ENCODE measurements at regions not wholly inside any gene's neighbourhood (a gene's known extent, or its start where the extent isn't known, plus 50 kb on each side); places are given as distances from the start of the nearest gene placed in this dataset.

DNA sequence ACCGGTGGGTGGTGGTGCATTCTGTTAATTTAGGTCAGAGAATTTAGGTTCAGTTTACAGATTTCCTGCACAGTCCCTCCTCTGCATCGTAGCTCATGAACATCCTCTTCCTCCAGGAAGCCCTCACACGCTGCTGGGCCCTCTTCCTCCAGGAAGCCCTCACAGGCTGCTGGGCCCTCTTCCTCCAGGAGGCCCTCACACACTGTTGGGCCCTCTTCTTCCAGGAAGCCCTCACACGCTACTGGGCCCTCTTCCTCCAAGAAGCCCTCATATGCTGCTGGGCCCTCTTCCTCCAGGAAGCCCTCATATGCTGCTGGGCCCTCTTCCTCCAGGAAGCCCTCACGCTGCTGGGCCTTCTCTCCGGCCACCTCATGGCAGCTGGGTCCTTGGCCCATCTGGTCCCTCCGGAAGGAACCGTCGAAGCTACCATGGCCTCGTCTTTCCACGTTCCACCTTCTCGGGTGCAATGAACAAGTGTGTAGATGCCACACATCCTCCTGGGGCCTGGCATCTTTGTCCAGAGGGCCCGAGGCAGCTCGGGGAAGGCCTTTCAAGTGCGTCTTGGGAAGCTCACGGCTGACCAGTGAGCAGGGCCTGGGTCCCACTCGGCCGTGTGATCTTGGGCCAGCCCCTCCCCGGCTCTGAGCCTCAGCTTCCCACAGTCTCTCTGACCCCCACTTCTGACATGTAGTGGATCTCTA is 58.9 kb upstream of the PPARA start:
- no peak for DNase-seq

DNA sequence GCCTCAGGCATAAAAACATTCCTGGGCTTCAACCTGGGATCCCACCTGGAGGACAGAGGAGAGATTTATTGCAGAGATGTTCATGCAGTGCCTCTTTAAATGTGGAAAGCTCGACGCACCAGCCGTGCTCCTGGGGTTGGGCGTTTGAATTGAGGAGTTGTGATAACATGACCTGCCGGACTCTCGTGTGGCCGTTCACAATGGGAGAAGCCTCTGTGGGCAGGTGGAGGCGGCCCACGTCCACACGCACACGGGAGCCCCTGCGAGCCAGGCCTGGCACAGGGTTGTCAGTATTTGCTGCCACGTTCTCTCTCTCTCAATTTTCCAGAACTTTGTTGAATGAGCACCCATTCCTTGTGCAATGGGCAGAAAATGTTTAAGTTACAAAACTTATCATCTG is 58.3 kb upstream of the PPARA start:
- no peak for DNase-seq

DNA sequence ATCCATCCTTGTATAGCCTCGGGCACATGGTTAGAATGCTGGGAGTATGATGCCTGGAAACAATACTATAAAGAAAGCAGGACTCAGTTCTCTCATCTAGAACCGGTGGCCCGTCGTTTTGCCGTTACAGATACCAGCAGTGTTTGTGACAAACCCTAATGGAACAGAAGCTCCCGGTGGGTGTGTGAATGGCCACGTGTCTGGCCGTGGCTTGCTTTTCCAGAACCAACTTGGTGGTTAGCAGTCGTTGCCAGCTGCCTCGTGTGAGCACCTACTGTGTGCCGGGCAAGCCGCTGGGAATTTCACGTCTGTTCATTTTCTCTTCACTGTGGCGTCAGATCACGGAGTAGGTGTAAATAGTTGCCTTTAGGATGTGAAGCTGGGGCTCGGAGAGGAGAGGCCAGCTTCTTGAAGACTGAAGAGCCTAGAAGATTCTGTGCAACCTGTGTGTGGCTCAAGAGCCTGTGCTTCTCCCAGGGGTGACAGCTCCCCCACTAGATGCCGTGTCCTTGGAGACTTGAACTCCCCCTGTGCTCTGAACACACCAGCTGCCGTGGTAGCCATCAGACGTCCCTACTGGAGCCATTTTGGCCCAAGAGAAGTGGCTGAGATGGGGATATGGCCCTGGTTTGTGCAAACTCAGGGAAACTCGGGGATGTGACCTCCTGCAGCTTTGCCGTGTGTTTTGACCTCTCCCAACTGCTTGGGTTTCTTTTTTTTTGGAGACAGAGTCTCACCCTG is 57.5 kb upstream of the PPARA start:
- DNase-seq: no peak

DNA sequence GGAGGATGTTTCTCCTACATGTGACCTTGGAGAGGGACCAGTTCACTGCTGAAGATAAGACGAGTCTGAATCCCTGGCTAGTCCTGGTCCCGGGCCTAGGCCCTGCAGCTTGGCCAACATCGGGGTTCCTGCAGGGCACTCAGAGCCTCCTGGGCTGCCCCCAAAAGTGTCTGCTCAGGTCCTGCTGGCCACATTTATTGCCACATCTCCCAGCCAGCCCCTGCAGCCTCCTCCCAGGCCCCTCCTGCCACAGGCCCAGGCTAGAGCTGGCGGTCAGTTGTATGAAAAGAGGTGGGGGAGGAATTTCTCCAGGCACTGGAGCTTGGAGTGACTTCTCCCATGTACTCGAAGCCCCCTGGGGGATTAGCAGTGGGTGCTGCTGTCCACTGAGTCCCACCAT is 56.5 kb upstream of the PPARA start:
- DNase-seq: no peak

DNA sequence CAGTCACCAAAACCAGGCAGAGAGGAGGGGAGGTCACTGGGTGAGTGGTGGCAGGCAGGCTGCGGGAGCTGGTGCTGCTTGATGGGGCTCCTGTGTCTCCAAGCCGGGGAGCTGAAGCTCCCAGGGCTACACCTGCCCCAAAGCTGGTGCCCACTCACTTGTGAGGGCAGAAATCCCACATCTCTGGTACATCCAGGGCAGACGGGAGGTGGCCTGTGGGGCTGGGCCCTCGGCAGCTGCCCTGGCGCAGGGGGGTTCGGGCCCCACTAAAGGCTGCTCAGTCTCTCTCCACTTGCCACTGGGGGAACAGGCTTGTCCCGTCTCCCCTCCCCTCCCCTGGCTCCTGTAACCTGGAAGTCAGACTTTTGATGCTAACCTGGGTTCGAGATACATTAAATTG is 55.6 kb upstream of the PPARA start:
- DNase-seq: no peak

DNA sequence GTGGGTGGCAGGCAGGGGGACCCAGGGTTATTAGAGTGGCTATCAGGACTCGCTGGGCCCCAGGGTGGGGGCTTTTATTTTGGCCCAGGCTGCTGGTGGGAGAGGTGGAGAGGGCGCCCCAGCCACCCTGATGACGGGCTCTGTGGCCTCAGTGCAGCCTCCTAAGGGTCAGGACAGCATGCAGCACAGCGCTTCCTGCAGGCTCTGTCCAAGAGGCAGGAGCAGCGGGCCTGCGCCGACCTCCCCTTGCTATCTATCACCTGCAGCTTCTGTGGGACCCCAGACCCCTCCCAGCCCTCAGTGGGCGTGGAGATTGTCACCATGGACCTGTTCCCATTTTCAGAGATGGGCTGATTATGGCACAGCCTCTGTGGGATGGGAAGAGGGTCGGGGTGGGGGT is 54.3 kb upstream of the PPARA start:
- DNase-seq: no peak

DNA sequence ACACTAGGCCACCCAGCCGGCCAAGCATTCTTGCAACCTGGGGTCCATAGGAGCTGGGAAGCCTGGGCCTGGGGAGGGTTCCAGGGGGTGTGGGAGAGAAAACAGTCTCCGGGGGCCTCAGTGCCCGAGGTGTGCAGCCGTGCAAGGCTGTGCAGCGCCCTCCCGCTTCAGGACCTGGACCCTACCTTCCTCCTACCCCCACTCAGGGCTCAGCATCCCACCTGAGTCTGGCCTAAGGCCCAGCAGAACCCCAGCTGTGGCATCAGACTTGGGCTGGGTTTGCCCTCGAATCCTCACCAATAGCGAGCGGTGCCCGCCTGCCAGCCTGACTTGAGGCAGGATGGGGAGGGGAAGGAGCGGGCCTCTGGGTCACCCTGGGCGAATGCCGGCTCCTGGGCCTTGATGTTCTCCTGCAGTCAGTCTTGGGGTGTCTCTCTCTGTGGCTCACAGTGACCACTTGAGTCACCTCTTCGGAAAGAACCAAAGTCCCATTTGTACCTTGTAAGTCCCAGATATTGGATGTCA is 53.6 kb upstream of the PPARA start:
- DNase-seq: no peak

DNA sequence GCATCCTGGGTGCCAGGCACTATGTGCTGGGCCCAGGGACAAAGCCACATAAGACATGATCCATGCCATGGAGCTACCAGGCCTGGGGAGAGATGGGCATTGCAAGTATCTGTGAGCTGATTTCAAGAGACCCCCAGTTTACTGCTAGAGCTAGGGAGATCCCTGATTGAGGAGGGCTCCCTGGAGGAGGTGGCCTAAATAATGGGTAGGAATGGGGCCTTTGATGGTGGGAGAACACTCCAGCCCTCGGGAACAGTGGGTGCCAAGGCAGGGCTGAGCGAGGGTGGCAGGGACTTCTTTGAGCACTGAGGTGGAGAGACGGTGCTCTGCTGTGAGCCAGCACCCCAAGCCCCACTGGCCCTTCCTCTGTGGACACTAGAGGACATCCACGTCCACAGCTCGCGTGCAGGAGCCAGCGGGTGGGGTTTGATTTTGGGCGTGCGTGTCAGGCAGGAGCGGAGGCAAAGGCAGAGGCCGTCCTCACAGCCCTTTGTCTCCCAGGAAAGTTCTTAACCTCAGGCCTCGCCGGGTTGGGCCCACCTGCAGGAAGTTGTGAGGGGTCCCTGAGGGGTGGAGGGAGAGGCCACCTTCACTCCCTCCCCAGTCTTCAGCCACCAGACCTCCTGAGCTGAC is 52.9 kb upstream of the PPARA start:
- no peak for DNase-seq

DNA sequence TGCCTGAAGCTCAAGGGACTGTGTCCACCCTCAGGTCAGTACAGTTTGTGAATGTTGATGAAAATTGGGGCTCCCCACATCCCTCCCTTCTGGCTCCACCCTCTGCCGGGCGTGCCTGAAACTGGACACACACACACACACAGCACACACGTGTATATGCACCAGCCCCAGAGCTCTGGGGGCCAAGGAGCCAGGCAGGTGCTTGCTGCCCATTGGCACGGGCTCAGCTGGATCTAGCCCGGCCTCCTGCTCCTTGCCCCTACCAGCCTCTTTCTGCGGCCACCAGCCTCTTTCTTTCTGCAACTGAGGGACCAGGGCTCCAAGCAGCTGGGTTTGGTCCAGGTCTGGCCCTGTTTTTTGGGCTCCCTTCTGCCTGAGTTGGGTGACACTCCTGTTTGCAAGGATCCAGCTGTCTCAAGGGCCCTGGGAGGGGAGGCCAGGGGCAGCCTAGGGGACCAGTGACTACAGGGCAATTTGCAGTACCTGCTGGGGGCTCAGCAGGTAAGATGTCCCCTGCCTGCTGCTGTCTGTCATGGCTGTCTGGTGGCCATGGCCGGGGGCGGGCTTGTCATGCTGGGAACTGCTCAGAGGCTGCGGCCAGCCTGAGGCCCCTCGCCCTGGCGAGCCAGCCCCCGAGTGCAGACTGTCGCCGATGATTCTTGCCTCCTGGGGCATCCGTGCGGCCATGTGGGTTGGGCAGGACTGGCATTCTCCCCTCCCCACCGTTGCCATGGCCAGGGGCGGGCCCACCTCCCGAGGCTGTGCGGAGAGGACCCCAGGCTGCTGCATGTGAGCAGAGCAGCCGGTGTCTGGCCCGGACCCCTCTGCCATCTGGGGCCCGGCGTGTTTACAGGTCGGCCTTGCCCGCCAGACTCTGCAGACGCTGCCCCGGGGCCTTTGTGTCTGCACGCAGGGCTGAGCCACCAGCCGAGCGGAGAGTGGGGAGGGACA is 51.5 kb upstream of the PPARA start:
- no peak for DNase-seq

DNA sequence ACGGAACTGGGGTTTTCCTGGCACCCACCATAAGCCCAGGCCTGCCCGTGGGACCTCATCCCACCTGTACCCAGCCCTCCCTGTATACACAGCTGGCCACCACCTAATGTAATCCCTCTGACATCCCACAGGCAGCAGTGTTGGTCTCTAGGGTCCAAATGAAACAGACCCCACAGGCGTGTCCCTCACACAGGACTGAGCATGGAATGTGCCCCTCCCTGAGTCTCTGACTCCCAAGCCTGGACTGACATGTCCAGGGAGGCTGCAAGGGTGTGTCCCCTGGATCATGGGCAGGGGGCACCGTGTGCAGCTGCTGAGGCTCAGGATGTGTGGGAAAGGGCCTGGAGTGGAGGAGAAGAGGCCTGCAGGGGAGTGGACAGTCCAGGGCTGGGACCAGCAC is 50.6 kb upstream of the PPARA start:
- no peak for DNase-seq

DNA sequence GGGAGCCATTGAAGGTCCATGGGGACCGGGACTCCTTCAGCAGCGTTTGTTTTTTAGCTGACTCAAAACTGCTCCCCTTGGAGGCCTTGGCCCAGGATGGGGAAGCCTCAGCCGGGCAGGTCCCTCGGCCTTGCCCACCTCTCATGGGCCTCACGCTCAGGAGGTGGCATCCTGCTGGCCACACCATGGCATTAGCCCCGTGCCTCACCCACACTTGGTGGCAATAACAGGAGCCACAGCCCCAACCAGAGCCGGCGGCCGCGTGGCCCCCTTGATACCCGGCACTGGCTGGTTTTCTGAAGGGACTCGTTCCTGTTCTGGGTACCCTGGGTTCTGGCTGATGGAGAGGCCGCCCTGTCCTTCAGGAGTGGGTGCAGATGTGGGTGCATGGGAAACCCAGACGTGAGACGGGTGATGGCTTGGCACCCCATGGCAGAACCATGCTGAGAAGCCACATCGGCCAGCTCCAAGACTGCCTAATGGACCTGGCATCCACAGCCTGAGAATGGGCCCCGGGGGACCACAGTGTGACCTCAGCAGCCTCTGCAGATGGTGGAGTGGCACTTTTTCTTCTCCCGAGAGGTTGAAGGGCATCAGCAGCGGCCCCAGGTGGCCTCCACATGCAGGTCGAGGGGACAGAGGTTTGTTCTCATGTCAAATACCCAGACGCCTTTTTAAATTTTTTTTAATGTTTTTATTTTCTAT is 49.8 kb upstream of the PPARA start:
- no peak for DNase-seq

Data from NCI-H2081 (cell line).